ENCODE measurements at regions not wholly inside any gene's neighbourhood (a gene's known extent, or its start where the extent isn't known, plus 50 kb on each side); places are given as distances from the start of the nearest gene placed in this dataset.

DNA sequence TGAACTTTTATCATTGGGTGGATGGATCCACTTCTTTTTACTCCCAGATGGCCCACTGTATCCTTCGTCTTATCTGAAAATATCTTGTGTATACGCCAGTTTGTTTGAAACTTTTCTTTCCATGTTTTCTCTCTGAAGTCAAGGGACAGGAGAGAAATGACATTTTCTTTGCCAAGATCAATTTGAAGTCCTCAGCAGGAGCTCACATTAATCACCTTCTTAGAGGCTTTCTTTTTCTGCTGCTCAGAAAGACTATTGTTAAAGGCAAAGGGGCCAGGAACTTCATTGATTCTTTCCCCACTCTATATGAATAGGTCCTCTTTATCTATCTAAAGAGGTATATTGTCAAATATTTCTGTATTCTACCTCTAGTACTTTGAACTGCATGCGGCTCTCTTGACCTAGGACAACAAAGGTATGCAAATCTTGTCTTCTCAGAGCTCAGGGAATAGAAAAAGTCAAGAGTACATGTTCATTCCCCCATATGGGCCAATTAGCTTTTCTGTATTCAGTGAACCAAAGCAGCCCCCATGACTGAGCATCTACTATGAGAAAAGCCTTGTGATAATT, 583.3 kb downstream of the HS3ST4 start:
- H3K4me3 ChIP-seq (ENCODE audit: low read depth, low read length), result no peak overlapping the region
- TF ChIP-seq, protein P1, sequence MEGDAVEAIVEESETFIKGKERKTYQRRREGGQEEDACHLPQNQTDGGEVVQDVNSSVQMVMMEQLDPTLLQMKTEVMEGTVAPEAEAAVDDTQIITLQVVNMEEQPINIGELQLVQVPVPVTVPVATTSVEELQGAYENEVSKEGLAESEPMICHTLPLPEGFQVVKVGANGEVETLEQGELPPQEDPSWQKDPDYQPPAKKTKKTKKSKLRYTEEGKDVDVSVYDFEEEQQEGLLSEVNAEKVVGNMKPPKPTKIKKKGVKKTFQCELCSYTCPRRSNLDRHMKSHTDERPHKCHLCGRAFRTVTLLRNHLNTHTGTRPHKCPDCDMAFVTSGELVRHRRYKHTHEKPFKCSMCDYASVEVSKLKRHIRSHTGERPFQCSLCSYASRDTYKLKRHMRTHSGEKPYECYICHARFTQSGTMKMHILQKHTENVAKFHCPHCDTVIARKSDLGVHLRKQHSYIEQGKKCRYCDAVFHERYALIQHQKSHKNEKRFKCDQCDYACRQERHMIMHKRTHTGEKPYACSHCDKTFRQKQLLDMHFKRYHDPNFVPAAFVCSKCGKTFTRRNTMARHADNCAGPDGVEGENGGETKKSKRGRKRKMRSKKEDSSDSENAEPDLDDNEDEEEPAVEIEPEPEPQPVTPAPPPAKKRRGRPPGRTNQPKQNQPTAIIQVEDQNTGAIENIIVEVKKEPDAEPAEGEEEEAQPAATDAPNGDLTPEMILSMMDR (IDR thresholded peaks at IDR 0.05; ENCODE audit: insufficient read depth, low read depth, low read length, missing control alignments), result no peak
- no peak for DNase-seq (ENCODE audit: low read depth)

DNA sequence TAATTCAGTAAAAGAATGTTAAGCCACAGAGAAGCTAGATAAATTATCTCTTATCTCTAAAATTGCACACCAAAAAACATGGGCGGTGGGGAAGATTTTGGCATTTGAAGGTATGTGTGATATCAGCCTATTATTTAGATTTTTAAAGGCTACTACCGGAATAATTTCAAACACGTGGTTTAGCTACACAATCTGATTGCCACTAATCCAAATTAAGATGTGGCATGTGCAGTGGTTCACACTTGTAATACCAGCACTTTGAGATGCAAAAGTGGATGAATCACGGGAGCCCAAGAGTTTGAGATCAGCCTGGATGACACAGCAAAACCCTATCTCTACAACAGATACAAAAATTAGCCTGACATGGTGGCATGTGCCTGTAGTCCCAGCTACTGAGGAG, 584.5 kb downstream of the HS3ST4 start:
- no peak for DNase-seq (ENCODE audit: low read depth)
- no peak overlapping the region for H3K4me3 ChIP-seq (ENCODE audit: low read depth, low read length)
- TF ChIP-seq, protein P1 (IDR thresholded peaks at IDR 0.05; ENCODE audit: insufficient read depth, low read depth, low read length, missing control alignments), result no peak

DNA sequence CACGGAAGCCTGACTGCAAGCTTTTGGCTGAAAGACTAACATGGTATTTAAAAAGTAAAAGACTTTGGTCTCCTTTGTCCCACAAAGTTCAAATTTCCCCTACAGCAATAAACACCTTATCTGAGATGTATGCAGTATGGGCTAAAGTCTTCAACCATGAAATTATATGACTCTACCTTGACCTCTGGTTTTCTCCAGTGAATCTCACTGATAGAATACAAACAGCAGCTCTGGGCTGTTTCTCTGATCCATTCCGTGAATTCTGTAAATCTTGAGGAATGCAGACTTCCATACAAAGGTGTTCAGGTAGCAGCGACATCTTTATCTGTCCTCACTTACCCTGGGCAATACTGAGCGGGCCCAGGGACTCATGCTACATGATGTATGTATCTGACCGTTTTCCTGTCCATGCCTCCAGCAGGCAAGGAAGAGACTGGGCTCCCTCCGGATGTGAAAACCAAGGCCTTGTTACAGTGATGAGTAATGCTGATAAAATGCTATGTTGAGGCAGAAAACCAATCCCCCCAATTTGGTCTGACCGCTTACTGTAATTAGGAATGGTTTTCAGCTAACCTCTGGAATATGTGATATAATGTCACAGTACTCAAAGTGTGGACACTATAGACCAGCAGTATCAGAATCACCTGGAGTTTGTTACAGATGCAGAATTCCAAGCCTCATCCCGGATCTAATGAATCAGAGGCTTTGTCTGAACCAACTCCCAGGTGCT, 589.8 kb downstream of the HS3ST4 start:
- TF ChIP-seq, protein P1 (IDR thresholded peaks at IDR 0.05; ENCODE audit: insufficient read depth, low read depth, low read length, missing control alignments), result no peak
- no peak overlapping the region for H3K4me3 ChIP-seq (ENCODE audit: low read depth, low read length)
- DNase-seq (ENCODE audit: low read depth), result no peak

DNA sequence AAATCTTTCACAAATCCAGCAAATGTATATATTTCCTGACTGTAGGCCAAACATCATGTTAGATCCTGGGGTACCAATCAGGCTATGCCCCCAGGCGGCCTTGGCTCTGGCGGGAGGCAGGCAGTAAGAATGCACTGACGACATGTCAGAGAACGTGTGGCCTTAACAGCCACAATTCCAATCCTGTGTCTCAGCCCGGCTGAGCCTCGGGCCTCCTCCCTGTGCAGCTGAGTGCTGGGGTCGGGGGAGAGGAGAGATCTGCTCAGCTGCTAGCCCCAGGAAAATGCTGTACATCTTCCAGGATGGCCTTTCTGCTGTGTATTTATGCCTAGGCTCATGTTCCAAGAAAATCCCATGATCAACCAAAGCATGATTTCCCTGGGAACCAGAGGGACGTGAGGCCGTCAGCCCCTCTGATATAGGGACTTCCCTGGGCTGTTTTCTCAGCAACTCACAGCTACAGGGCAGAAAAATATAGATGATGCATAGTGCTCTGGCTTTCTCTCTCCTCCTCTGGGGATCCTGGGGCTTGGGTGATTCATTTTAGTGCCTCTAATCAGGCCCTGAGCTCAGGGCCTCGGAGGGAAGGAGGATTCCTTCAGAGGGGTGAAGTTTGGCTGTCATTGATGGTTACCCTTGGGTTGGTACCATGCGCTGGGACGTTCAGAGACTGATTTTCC, 604.0 kb downstream of the HS3ST4 start:
- TF ChIP-seq, protein P1 (IDR thresholded peaks at IDR 0.05; ENCODE audit: insufficient read depth, low read depth, low read length, missing control alignments), result no peak
- DNase-seq (ENCODE audit: low read depth), result no peak
- H3K4me3 ChIP-seq (ENCODE audit: low read depth, low read length), result no peak overlapping the region

DNA sequence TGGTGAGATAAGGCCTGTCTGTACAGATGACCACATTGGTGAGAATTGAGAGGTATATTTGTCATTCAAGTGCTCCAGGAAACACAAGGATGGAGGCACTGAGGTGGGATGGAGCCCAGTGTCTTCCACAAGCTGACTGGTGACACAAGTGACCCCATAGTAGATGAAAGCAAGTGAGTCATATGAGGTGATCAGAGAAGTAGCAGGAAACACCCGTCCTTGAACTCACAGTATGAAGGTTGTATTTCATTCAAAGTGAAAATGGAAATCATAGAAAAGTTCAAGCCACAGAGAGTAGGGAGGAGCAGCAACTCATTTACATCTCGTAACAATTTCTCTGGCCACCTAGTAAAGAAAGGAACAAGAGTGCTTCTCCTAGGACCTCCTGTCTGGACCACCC, 609.8 kb downstream of the HS3ST4 start:
- H3K4me3 ChIP-seq (ENCODE audit: low read depth, low read length), result no peak overlapping the region
- peak; percentile 1 for DNase-seq (ENCODE audit: low read depth)
- TF ChIP-seq, protein P1 (IDR thresholded peaks at IDR 0.05; ENCODE audit: insufficient read depth, low read depth, low read length, missing control alignments), result no peak

DNA sequence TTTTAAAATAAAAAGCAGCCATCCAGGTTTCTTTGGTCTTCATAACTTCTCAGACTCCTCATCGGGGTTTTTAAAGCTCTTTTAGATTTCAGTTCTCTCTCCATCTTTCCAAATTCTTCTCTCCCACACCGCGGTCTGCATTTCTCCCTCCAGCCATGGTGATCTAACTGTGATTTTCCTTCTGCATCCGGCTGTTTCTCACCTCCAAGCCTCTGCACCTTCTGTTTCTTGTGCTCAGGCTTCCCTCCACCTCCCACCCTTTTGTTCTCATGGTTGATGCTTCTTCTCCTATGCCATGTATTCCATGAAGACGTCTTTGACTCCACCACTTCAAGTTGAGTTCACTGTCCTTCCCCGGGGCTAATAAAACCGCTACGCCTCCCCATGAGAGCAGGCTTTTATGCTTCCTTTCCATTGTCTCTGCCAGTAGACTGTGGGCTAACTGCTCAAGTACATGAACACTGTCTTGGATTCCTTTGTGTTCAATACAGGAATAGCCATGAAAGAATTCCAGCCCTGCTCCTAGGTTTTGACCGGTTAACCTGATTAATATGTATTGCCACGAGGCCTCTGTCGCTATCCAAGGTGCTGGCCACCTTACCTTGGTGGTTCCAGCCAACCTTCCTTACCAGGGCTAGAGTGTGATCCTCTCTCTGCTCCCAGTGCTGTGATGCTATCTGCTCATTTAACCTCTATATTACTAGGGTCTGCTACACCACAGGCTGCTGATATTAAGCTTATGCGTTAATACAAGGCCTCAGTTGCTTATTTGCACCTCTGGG, 625.1 kb downstream of the HS3ST4 start:
- TF ChIP-seq, protein P1 (IDR thresholded peaks at IDR 0.05; ENCODE audit: insufficient read depth, low read depth, low read length, missing control alignments), result no peak
- no peak for DNase-seq (ENCODE audit: low read depth)
- H3K4me3 ChIP-seq (ENCODE audit: low read depth, low read length), result no peak overlapping the region
